Neural cell (in vitro differentiated cells): ENCODE measurements at regions not wholly inside any gene's neighbourhood (a gene's known extent, or its start where the extent isn't known, plus 50 kb on each side); places are given as distances from the start of the nearest gene placed in this dataset.

Experiments
- H2AFZ ChIP-seq: fragments of 200-600, 300-800 bp; sonication (generic), shearing (Covaris generic); 2 replicates; pipeline ENCODE4 v1.6.0; 2014; ENCODE audit warnings: low read depth, mild to moderate bottlenecking, antibody characterized with exemption, low read length, moderate library complexity
- H3F3A ChIP-seq: fragments of 200-600 bp; shearing (Covaris generic); 2 replicates; pipeline ENCODE4 v1.6.1; 2016; ENCODE audit warnings: mild to moderate bottlenecking, moderate library complexity, mixed read lengths, antibody characterized with exemption, low read length; ENCODE audit not compliant: insufficient read depth, poor library complexity, severe bottlenecking
- H3K27ac ChIP-seq: fragments of 200-600, 300-800 bp; sonication (generic), shearing (Covaris generic); 2 replicates; pipeline ENCODE4 v1.5.1; 2014; ENCODE audit warnings: mild to moderate bottlenecking, low read length, moderate library complexity
- H3K27me3 ChIP-seq: fragments of 300-800, 200-600 bp; sonication (generic), shearing (Covaris generic); 2 replicates; pipeline ENCODE4 v1.6.0; 2014; ENCODE audit warnings: mild to moderate bottlenecking, low read depth, low read length, moderate library complexity; ENCODE audit not compliant: insufficient read depth
- H3K36me3 ChIP-seq: fragments of 300-800, 200-600 bp; sonication (generic), shearing (Covaris generic); 2 replicates; pipeline ENCODE4 v1.5.1; 2014; ENCODE audit warnings: mild to moderate bottlenecking, antibody characterized with exemption, low read length, moderate library complexity; ENCODE audit not compliant: insufficient read depth
- H3K4me2 ChIP-seq: fragments of 300-800, 200-600 bp; sonication (generic), shearing (Covaris generic); 2 replicates; pipeline ENCODE4 v1.6.0; 2014; ENCODE audit warnings: mild to moderate bottlenecking, low read length
- H3K4me3 ChIP-seq: fragments of 300-800, 200-600 bp; sonication (generic), shearing (Covaris generic); 2 replicates; pipeline ENCODE4 v1.5.1; 2014; ENCODE audit warnings: mild to moderate bottlenecking, low read length, moderate library complexity
- H3K79me2 ChIP-seq: fragments of 200-600 bp; shearing (Covaris generic); replicated peaks from 2 replicates; pipeline ENCODE4 v1.6.0; 2014; ENCODE audit warnings: mild to moderate bottlenecking, low read length, moderate library complexity; ENCODE audit not compliant: insufficient read depth
- H3K9ac ChIP-seq: fragments of 300-800, 200-600 bp; sonication (generic), shearing (Covaris generic); 2 replicates; pipeline ENCODE4 v1.6.1; 2016; ENCODE audit warnings: mild to moderate bottlenecking, low read length, mixed read lengths
- H3K9me2 ChIP-seq: fragments of 200-600 bp; shearing (Covaris generic); 2 replicates; pipeline ENCODE4 v1.6.1; 2016; ENCODE audit warnings: mild to moderate bottlenecking, low read length, mixed read lengths; ENCODE audit not compliant: insufficient read depth
- H3K9me3 ChIP-seq: fragments of 200-600, 300-800 bp; sonication (generic), shearing (Covaris generic); 2 replicates; pipeline ENCODE4 v1.6.1; 2016; ENCODE audit warnings: mild to moderate bottlenecking, mixed run types, low read length, moderate library complexity, mixed read lengths
- H4K20me1 ChIP-seq: fragments of 200-600 bp; shearing (Covaris generic); 2 replicates; pipeline ENCODE4 v1.6.1; 2016; ENCODE audit warnings: mild to moderate bottlenecking, mixed run types; ENCODE audit not compliant: insufficient read depth
- CTCF ChIP-seq: fragments of 450-650 bp; IDR thresholded peaks from 2 replicates; pipeline ENCODE4 v1.5.1; 2014; ENCODE audit warnings: antibody characterized with exemption, mild to moderate bottlenecking, moderate library complexity; ENCODE audit not compliant: poor library complexity, severe bottlenecking
- EP300 ChIP-seq: fragments of 450-650 bp; conservative IDR thresholded peaks from 2 replicates; pipeline ENCODE4 v1.6.1; 2014; ENCODE audit warnings: antibody characterized with exemption, mild to moderate bottlenecking, moderate library complexity; ENCODE audit not compliant: poor library complexity, severe bottlenecking
- EZH2 ChIP-seq: fragments of 200-600, 300-800 bp; shearing (Covaris generic), sonication (generic); IDR thresholded peaks from 2 replicates; pipeline ENCODE4 v1.6.1; 2014; ENCODE audit warnings: antibody characterized with exemption, low read length, borderline replicate concordance, mild to moderate bottlenecking; ENCODE audit not compliant: insufficient read depth, poor library complexity, severe bottlenecking
- MXI1 ChIP-seq: fragments of 450-650 bp; conservative IDR thresholded peaks from 2 replicates; pipeline ENCODE4 v1.6.1; 2014; ENCODE audit warnings: antibody characterized with exemption, mild to moderate bottlenecking; ENCODE audit not compliant: poor library complexity, severe bottlenecking
- POLR2AphosphoS5 ChIP-seq: IDR thresholded peaks from 2 replicates; pipeline ENCODE4 v1.6.1; 2012
- RAD21 ChIP-seq: fragments of 450-650 bp; conservative IDR thresholded peaks from 2 replicates; pipeline ENCODE4 v1.6.1; 2014; ENCODE audit warnings: antibody characterized with exemption, mild to moderate bottlenecking, moderate library complexity
- REST ChIP-seq: IDR thresholded peaks from 2 replicates; pipeline ENCODE4 v1.6.1; 2012; ENCODE audit warnings: borderline replicate concordance
- SMC3 ChIP-seq: fragments of 450-650 bp; conservative IDR thresholded peaks from 2 replicates; pipeline ENCODE4 v1.6.1; 2014; ENCODE audit warnings: antibody characterized with exemption, mild to moderate bottlenecking, moderate library complexity; ENCODE audit not compliant: poor library complexity
- TAF1 ChIP-seq: IDR thresholded peaks from 2 replicates; pipeline ENCODE4 v1.6.1; 2012; ENCODE audit warnings: low read depth

- Histone ChIP-seq H3F3A (no peaks in the 10 kb centered on the region), H3K9ac (no peak overlapping the region), H3K27me3 (no peaks in the 10 kb centered on the region), H4K20me1 (no peaks in the 10 kb centered on the region), H3K27ac (no peak overlapping the region), H3K9me3 (no peaks in the 10 kb centered on the region), H3K4me3 (no peak overlapping the region), H3K9me2 (no peaks in the 10 kb centered on the region), H3K4me2 (no peak overlapping the region), H3K79me2 (no peaks in the 10 kb centered on the region), H2AFZ (no peak overlapping the region), H3K36me3 (no peaks in the 10 kb centered on the region)
- TF ChIP-seq CTCF, result no peak
- TF ChIP-seq EZH2, result no peak
- TF ChIP-seq SMC3, result no peak
- no peak for TF ChIP-seq TAF1
- no peak for TF ChIP-seq MXI1
- no peak for TF ChIP-seq POLR2AphosphoS5
- no peak for TF ChIP-seq RAD21
- TF ChIP-seq EP300, result no peak
Measured at GRCh38 chr13:89845874-89846273, 1501.6 kb upstream of the MIR17HG start.

- H3K27me3 ChIP-seq, result no peaks in the 10 kb centered on the region
- H3K27ac ChIP-seq, result no peak overlapping the region
- H3K79me2 ChIP-seq, result no peaks in the 10 kb centered on the region
- H3K36me3 ChIP-seq, result no peaks in the 10 kb centered on the region
- TF ChIP-seq EZH2, result no peak
- no peak for TF ChIP-seq SMC3
- TF ChIP-seq POLR2AphosphoS5, result no peak
- no peak for TF ChIP-seq RAD21
- no peak overlapping the region for H3K4me2 ChIP-seq
- H3K9me3 ChIP-seq, result no peaks in the 10 kb centered on the region
- no peak overlapping the region for H2AFZ ChIP-seq
- no peaks in the 10 kb centered on the region for H3F3A ChIP-seq
- H3K4me3 ChIP-seq, result no peak overlapping the region
- no peaks in the 10 kb centered on the region for H3K9me2 ChIP-seq
- H4K20me1 ChIP-seq, result no peaks in the 10 kb centered on the region
- no peak overlapping the region for H3K9ac ChIP-seq
Measured at GRCh38 chr13:89846926-89847585, 1500.4 kb upstream of the MIR17HG start.

- no peak for TF ChIP-seq MXI1
- no peak for TF ChIP-seq EZH2
- no peak for TF ChIP-seq POLR2AphosphoS5
- no peak for TF ChIP-seq TAF1
- no peak for TF ChIP-seq RAD21
- no peak for TF ChIP-seq SMC3
- no peak for TF ChIP-seq REST
- no peak for TF ChIP-seq CTCF
- no peak for TF ChIP-seq EP300
- H3K9me2 ChIP-seq, result no peaks in the 10 kb centered on the region
- H3K9me3 ChIP-seq, result no peaks in the 10 kb centered on the region
Measured at GRCh38 chr13:89852570-89852969, 1494.9 kb upstream of the MIR17HG start.

More at GRCh38 chr13:89852570-89852969, 1494.9 kb upstream of the MIR17HG start:
- no peak overlapping the region for H3K4me3 ChIP-seq
- H3K9ac ChIP-seq, result no peak overlapping the region
- H3F3A ChIP-seq, result no peaks in the 10 kb centered on the region
- no peak overlapping the region for H2AFZ ChIP-seq
- H3K27me3 ChIP-seq, result no peaks in the 10 kb centered on the region
- H3K4me2 ChIP-seq, result no peak overlapping the region
- no peaks in the 10 kb centered on the region for H3K36me3 ChIP-seq
- no peaks in the 10 kb centered on the region for H4K20me1 ChIP-seq
- no peak overlapping the region for H3K27ac ChIP-seq
- no peaks in the 10 kb centered on the region for H3K79me2 ChIP-seq
